ENCODE measurements at regions not wholly inside any gene's neighbourhood (a gene's known extent, or its start where the extent isn't known, plus 50 kb on each side); places are given as distances from the start of the nearest gene placed in this dataset.

DNA sequence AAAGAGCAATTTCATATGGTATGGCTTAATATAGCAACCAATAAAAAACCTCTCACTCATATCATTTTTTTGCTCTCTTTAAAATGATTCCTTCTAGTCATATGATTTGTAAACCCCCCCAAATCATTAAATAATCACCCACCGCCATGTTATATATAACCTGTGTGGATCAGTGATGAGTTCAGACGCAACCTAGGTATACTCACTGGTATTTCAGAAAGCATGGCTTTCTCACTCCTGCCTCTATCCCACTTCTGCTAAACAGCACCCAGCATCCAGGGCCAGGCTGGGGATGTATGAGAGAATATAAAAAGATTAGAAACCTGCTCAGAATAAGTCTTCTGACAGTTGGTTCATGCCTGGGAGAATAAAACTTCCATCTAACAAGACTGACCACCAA is 172.3 kb upstream of the PRICKLE2 start:
- ATAC-seq, result no peak
- intact Hi-C loops (cut with DNase I), result loop anchor here in 1 of 2 donors (10.0 kb wide), 1 partner anchor 363 kb away; no protein-coding TSS in a partner anchor

DNA sequence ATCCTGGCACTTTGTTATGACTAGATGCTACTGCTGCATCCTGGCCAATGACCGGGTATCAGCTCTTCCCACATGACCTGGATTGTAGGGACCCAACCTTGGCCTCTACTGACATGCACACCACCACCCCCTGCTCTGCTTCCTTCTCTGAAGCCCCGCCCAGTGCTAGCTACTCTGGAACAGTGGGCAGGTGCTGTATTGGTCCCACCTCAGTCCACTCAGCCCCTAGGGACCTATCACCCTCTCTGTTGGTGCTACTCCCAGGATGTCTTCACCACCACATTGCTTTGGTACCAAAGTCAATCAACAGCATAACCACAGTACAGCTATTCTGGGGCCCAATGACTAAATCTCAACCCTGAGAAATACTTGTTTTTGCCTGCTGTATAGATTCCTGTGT is 170.2 kb upstream of the PRICKLE2 start:
- Histone ChIP-seq H3K4me3 (no peak overlapping the region), H3K4me1 (no peaks in the 10 kb centered on the region), H3K27ac (no peak overlapping the region), H3K9me3 (no peaks in the 10 kb centered on the region), H3K36me3 (no peaks in the 10 kb centered on the region), H3K27me3 (no peaks in the 10 kb centered on the region)
- WGBS (ENCODE audit: insufficient coverage, low coverage, low lambda C conversion rate, missing lambda C conversion rate), result 90% methylated on average over 2 of the region's 2 CpGs
- no peak for TF ChIP-seq POLR2A (IDR thresholded peaks at IDR 0.05)
- TF ChIP-seq, protein P1, sequence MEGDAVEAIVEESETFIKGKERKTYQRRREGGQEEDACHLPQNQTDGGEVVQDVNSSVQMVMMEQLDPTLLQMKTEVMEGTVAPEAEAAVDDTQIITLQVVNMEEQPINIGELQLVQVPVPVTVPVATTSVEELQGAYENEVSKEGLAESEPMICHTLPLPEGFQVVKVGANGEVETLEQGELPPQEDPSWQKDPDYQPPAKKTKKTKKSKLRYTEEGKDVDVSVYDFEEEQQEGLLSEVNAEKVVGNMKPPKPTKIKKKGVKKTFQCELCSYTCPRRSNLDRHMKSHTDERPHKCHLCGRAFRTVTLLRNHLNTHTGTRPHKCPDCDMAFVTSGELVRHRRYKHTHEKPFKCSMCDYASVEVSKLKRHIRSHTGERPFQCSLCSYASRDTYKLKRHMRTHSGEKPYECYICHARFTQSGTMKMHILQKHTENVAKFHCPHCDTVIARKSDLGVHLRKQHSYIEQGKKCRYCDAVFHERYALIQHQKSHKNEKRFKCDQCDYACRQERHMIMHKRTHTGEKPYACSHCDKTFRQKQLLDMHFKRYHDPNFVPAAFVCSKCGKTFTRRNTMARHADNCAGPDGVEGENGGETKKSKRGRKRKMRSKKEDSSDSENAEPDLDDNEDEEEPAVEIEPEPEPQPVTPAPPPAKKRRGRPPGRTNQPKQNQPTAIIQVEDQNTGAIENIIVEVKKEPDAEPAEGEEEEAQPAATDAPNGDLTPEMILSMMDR (IDR thresholded peaks at IDR 0.05), result no peak
- ATAC-seq (no peak), DNase-seq (no peak)
- intact Hi-C loops (cut with DNase I), result loop anchor here in 1 of 2 donors (10.0 kb wide), 1 partner anchor 361 kb away; no protein-coding TSS in a partner anchor

More for the DNA sequence above, 172.3 kb upstream of the PRICKLE2 start:
- 80% methylated on average over 2 of the region's 2 CpGs for WGBS (ENCODE audit: insufficient coverage, low coverage, low lambda C conversion rate, missing lambda C conversion rate)
- Histone ChIP-seq H3K27me3 (no peaks in the 10 kb centered on the region), H3K4me1 (no peaks in the 10 kb centered on the region), H3K27ac (no peak overlapping the region), H3K9me3 (no peaks in the 10 kb centered on the region), H3K36me3 (no peaks in the 10 kb centered on the region), H3K4me3 (no peak overlapping the region)
- TF ChIP-seq, protein P1 (IDR thresholded peaks at IDR 0.05), result no peak
- no peak for TF ChIP-seq POLR2A (IDR thresholded peaks at IDR 0.05)
- no peak for DNase-seq

DNA sequence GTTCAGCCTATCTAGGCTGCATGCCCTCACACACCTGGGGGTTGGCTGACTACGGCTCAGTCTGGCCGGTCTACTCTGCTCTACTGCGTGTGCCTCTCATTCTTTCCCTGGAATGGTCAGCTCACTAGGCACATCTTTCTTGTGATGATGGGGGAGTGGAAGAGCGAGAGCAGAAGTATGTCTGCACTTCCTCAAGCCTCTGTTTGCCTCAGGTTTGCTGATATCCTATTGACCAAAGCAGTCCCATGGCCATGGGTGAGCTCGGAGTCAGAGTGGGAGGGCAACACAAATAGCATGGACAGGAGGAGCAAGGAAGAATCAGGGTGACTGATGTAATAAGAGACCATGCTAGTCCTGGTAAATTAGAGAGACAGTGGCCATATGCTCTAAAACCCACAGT is 167.9 kb upstream of the PRICKLE2 start:
- 87% methylated on average over 5 of the region's 5 CpGs for WGBS (ENCODE audit: insufficient coverage, low coverage, low lambda C conversion rate, missing lambda C conversion rate)
- Histone ChIP-seq H3K27me3 (no peaks in the 10 kb centered on the region), H3K4me1 (no peaks in the 10 kb centered on the region), H3K9me3 (no peaks in the 10 kb centered on the region), H3K4me3 (no peak overlapping the region), H3K36me3 (no peaks in the 10 kb centered on the region), H3K27ac (no peak overlapping the region)
- intact Hi-C loops (cut with DNase I), result loop anchor here in 1 of 2 donors (10.0 kb wide), 1 partner anchor 358 kb away; no protein-coding TSS in a partner anchor
- no peak for DNase-seq
- TF ChIP-seq POLR2A (IDR thresholded peaks at IDR 0.05), result no peak
- TF ChIP-seq, protein P1 (IDR thresholded peaks at IDR 0.05), result no peak
- ATAC-seq, result no peak

DNA sequence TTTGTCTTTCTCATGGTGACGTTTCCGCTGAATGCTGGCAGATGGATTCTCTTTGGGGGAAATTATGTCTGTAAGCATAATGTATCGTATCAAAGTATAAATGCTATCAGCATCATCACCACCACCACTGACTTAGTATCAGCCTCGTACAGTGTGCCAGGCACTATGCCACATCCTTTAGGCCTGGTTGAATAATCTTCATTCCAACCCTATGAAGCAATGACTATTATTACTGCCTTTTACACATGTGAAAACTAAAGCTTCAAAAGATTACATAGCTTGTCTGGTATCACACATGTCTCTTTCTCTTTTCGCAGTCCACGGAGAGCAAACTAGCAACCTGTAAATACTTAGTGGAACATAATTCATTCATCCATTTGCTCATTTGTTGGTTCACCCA is 166.7 kb upstream of the PRICKLE2 start:
- TF ChIP-seq, protein P1 (IDR thresholded peaks at IDR 0.05), result no peak
- no peak for TF ChIP-seq POLR2A (IDR thresholded peaks at IDR 0.05)
- H3K27me3 ChIP-seq, result no peaks in the 10 kb centered on the region
- DNase-seq (no peak), ATAC-seq (no peak)
- intact Hi-C loops (cut with DNase I), result loop anchor here in 1 of 2 donors (10.0 kb wide), 1 partner anchor 357 kb away; no protein-coding TSS in a partner anchor
- H3K9me3 ChIP-seq, result no peaks in the 10 kb centered on the region
- H3K4me3 ChIP-seq, result no peak overlapping the region
- no peaks in the 10 kb centered on the region for H3K36me3 ChIP-seq
- WGBS (ENCODE audit: insufficient coverage, low coverage, low lambda C conversion rate, missing lambda C conversion rate), result 85% methylated on average over 6 of the region's 6 CpGs
- no peaks in the 10 kb centered on the region for H3K4me1 ChIP-seq
- no peak overlapping the region for H3K27ac ChIP-seq

DNA sequence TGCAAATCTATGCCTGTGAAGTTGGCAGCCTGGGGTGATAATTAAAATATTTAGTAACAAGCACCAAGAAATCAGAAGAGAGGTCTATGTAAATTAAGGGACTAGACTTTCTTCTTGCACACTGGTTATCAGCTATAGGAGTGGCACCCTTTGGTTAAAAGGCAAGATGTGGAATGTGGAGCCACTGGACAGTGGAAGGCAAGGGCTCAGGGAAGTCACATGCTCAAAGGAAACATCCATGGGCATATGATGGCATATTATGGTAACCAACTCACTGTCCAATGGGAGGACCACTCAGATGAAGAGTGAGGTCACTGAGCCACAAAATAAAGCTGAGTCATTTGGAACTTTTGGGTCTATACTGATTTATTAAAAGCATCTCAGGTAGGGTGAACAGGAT is 165.6 kb upstream of the PRICKLE2 start:
- DNase-seq, result no peak
- ATAC-seq, result no peak
- TF ChIP-seq, protein P1 (IDR thresholded peaks at IDR 0.05), result no peak
- no peak for TF ChIP-seq POLR2A (IDR thresholded peaks at IDR 0.05)
- H3K27ac ChIP-seq, result no peak overlapping the region
- intact Hi-C loops (cut with DNase I), result loop anchor here in 1 of 2 donors (10.0 kb wide), 1 partner anchor 356 kb away; no protein-coding TSS in a partner anchor
- H3K4me3 ChIP-seq, result no peak overlapping the region
- no peaks in the 10 kb centered on the region for H3K27me3 ChIP-seq
- H3K4me1 ChIP-seq, result no peaks in the 10 kb centered on the region
- no peaks in the 10 kb centered on the region for H3K36me3 ChIP-seq
- H3K9me3 ChIP-seq, result no peaks in the 10 kb centered on the region
